Neural cell (in vitro differentiated cells): ENCODE measurements at regions not wholly inside any gene's neighbourhood (a gene's known extent, or its start where the extent isn't known, plus 50 kb on each side); places are given as distances from the start of the nearest gene placed in this dataset.

ENCODE experiments used
- H2AFZ ChIP-seq: fragments of 200-600, 300-800 bp; sonication (generic), shearing (Covaris generic); 2 replicates; pipeline ENCODE4 v1.6.0; 2014; ENCODE audit warnings: low read depth, mild to moderate bottlenecking, antibody characterized with exemption, low read length, moderate library complexity
- H3F3A ChIP-seq: fragments of 200-600 bp; shearing (Covaris generic); 2 replicates; pipeline ENCODE4 v1.6.1; 2016; ENCODE audit warnings: mild to moderate bottlenecking, moderate library complexity, mixed read lengths, antibody characterized with exemption, low read length; ENCODE audit not compliant: insufficient read depth, poor library complexity, severe bottlenecking
- H3K27ac ChIP-seq: fragments of 200-600, 300-800 bp; sonication (generic), shearing (Covaris generic); 2 replicates; pipeline ENCODE4 v1.5.1; 2014; ENCODE audit warnings: mild to moderate bottlenecking, low read length, moderate library complexity
- H3K27me3 ChIP-seq: fragments of 300-800, 200-600 bp; sonication (generic), shearing (Covaris generic); 2 replicates; pipeline ENCODE4 v1.6.0; 2014; ENCODE audit warnings: mild to moderate bottlenecking, low read depth, low read length, moderate library complexity; ENCODE audit not compliant: insufficient read depth
- H3K36me3 ChIP-seq: fragments of 300-800, 200-600 bp; sonication (generic), shearing (Covaris generic); 2 replicates; pipeline ENCODE4 v1.5.1; 2014; ENCODE audit warnings: mild to moderate bottlenecking, antibody characterized with exemption, low read length, moderate library complexity; ENCODE audit not compliant: insufficient read depth
- H3K4me2 ChIP-seq: fragments of 300-800, 200-600 bp; sonication (generic), shearing (Covaris generic); 2 replicates; pipeline ENCODE4 v1.6.0; 2014; ENCODE audit warnings: mild to moderate bottlenecking, low read length
- H3K4me3 ChIP-seq: fragments of 300-800, 200-600 bp; sonication (generic), shearing (Covaris generic); 2 replicates; pipeline ENCODE4 v1.5.1; 2014; ENCODE audit warnings: mild to moderate bottlenecking, low read length, moderate library complexity
- H3K79me2 ChIP-seq: fragments of 200-600 bp; shearing (Covaris generic); replicated peaks from 2 replicates; pipeline ENCODE4 v1.6.0; 2014; ENCODE audit warnings: mild to moderate bottlenecking, low read length, moderate library complexity; ENCODE audit not compliant: insufficient read depth
- H3K9ac ChIP-seq: fragments of 300-800, 200-600 bp; sonication (generic), shearing (Covaris generic); 2 replicates; pipeline ENCODE4 v1.6.1; 2016; ENCODE audit warnings: mild to moderate bottlenecking, low read length, mixed read lengths
- H3K9me2 ChIP-seq: fragments of 200-600 bp; shearing (Covaris generic); 2 replicates; pipeline ENCODE4 v1.6.1; 2016; ENCODE audit warnings: mild to moderate bottlenecking, low read length, mixed read lengths; ENCODE audit not compliant: insufficient read depth
- H3K9me3 ChIP-seq: fragments of 200-600, 300-800 bp; sonication (generic), shearing (Covaris generic); 2 replicates; pipeline ENCODE4 v1.6.1; 2016; ENCODE audit warnings: mild to moderate bottlenecking, mixed run types, low read length, moderate library complexity, mixed read lengths
- H4K20me1 ChIP-seq: fragments of 200-600 bp; shearing (Covaris generic); 2 replicates; pipeline ENCODE4 v1.6.1; 2016; ENCODE audit warnings: mild to moderate bottlenecking, mixed run types; ENCODE audit not compliant: insufficient read depth
- EP300 ChIP-seq: fragments of 450-650 bp; conservative IDR thresholded peaks from 2 replicates; pipeline ENCODE4 v1.6.1; 2014; ENCODE audit warnings: antibody characterized with exemption, mild to moderate bottlenecking, moderate library complexity; ENCODE audit not compliant: poor library complexity, severe bottlenecking
- EZH2 ChIP-seq: fragments of 200-600, 300-800 bp; shearing (Covaris generic), sonication (generic); IDR thresholded peaks from 2 replicates; pipeline ENCODE4 v1.6.1; 2014; ENCODE audit warnings: antibody characterized with exemption, low read length, borderline replicate concordance, mild to moderate bottlenecking; ENCODE audit not compliant: insufficient read depth, poor library complexity, severe bottlenecking
- MXI1 ChIP-seq: fragments of 450-650 bp; conservative IDR thresholded peaks from 2 replicates; pipeline ENCODE4 v1.6.1; 2014; ENCODE audit warnings: antibody characterized with exemption, mild to moderate bottlenecking; ENCODE audit not compliant: poor library complexity, severe bottlenecking
- POLR2AphosphoS5 ChIP-seq: IDR thresholded peaks from 2 replicates; pipeline ENCODE4 v1.6.1; 2012
- RAD21 ChIP-seq: fragments of 450-650 bp; conservative IDR thresholded peaks from 2 replicates; pipeline ENCODE4 v1.6.1; 2014; ENCODE audit warnings: antibody characterized with exemption, mild to moderate bottlenecking, moderate library complexity
- SMC3 ChIP-seq: fragments of 450-650 bp; conservative IDR thresholded peaks from 2 replicates; pipeline ENCODE4 v1.6.1; 2014; ENCODE audit warnings: antibody characterized with exemption, mild to moderate bottlenecking, moderate library complexity; ENCODE audit not compliant: poor library complexity
- TAF1 ChIP-seq: IDR thresholded peaks from 2 replicates; pipeline ENCODE4 v1.6.1; 2012; ENCODE audit warnings: low read depth
- TF ChIP-seq, protein P1 (sequence below): fragments of 450-650 bp; IDR thresholded peaks from 2 replicates; pipeline ENCODE4 v1.5.1; 2014; ENCODE audit warnings: antibody characterized with exemption, mild to moderate bottlenecking, moderate library complexity; ENCODE audit not compliant: poor library complexity, severe bottlenecking
- TF ChIP-seq, protein P2 (sequence below): IDR thresholded peaks from 2 replicates; pipeline ENCODE4 v1.6.1; 2012; ENCODE audit warnings: borderline replicate concordance

DNA sequence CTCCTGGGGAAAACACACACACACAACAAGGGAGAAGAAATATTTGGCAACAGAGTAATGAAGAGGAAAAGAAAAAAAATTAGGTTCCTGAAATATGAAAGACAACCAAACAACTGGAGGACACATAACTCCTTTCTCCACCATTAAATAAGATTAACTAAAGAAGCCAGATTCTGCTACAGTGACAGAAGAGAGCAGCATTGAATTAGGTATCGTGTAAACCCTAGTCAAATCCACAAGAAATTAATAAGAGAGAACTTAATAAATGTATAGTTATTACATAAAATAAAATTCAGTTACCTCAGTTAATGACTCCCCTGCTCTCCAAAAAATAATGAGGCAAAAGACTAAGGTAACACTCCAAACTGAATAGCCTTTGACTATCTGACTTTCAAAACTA is 306.7 kb downstream of the CRPPA start:
- no peaks in the 10 kb centered on the region for H3K79me2 ChIP-seq
- H2AFZ ChIP-seq = no peak overlapping the region
- no peaks in the 10 kb centered on the region for H3K27me3 ChIP-seq
- H3K9me2 ChIP-seq = no peaks in the 10 kb centered on the region
- no peaks in the 10 kb centered on the region for H3F3A ChIP-seq
- H4K20me1 ChIP-seq = no peaks in the 10 kb centered on the region
- no peaks in the 10 kb centered on the region for H3K36me3 ChIP-seq
- no peak overlapping the region for H3K27ac ChIP-seq
- H3K9me3 ChIP-seq = no peaks in the 10 kb centered on the region
- H3K4me2 ChIP-seq = no peak overlapping the region
- no peak overlapping the region for H3K9ac ChIP-seq
- no peak overlapping the region for H3K4me3 ChIP-seq
- TF ChIP-seq SMC3 (no peak), RAD21 (peak; percentile 45)
- TF ChIP-seq, protein P1, sequence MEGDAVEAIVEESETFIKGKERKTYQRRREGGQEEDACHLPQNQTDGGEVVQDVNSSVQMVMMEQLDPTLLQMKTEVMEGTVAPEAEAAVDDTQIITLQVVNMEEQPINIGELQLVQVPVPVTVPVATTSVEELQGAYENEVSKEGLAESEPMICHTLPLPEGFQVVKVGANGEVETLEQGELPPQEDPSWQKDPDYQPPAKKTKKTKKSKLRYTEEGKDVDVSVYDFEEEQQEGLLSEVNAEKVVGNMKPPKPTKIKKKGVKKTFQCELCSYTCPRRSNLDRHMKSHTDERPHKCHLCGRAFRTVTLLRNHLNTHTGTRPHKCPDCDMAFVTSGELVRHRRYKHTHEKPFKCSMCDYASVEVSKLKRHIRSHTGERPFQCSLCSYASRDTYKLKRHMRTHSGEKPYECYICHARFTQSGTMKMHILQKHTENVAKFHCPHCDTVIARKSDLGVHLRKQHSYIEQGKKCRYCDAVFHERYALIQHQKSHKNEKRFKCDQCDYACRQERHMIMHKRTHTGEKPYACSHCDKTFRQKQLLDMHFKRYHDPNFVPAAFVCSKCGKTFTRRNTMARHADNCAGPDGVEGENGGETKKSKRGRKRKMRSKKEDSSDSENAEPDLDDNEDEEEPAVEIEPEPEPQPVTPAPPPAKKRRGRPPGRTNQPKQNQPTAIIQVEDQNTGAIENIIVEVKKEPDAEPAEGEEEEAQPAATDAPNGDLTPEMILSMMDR = peak; percentile 32

DNA sequence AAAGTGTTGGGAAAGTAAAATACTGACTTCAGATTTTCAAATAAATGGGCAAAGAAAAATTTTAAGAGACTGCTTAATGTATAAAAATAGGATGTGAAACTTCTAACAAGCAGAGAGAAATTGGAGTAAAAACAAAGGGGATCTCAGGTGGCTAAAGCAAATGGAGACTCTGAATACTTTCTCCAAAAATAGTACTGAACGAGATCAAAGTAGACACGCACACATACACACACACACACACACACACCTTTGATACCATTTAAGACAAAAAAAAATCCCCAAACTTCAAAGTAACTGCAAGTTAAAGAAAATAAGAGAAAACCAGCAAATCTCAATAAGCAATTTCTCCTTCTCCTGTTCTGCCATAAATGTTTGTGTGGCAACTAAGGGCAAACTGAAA is 307.3 kb downstream of the CRPPA start:
- Histone ChIP-seq H2AFZ (no peak overlapping the region), H3K27me3 (no peaks in the 10 kb centered on the region), H3K4me2 (no peak overlapping the region), H3K9me2 (no peaks in the 10 kb centered on the region), H4K20me1 (no peaks in the 10 kb centered on the region), H3K79me2 (no peaks in the 10 kb centered on the region), H3K27ac (no peak overlapping the region), H3K36me3 (no peaks in the 10 kb centered on the region), H3K4me3 (no peak overlapping the region), H3K9ac (no peak overlapping the region), H3F3A (no peaks in the 10 kb centered on the region), H3K9me3 (no peaks in the 10 kb centered on the region)
- no peak for TF ChIP-seq EZH2
- no peak for TF ChIP-seq TAF1

DNA sequence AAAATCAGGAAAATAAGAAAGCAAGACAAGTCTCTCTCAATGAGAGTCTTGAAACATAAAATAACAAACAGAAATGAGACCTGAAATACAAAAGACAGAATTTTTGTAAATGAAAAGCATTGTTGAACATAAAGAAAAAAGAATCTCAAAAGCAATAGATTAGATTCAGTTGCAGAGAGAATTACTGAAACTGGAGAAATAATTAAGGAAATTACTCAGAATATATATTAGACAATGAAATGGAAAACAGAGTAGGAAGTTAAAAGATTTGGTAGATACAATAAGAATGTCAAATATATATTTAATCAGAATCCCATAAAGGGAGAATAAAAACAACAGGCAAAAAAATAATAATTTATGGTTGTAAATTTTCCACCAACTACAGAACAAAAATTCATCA is 308.3 kb downstream of the CRPPA start:
- Histone ChIP-seq H3K27me3 (no peaks in the 10 kb centered on the region), H3K4me2 (no peak overlapping the region)
- TF ChIP-seq MXI1 = no peak
- TF ChIP-seq EZH2 = no peak
- TF ChIP-seq, protein P2, sequence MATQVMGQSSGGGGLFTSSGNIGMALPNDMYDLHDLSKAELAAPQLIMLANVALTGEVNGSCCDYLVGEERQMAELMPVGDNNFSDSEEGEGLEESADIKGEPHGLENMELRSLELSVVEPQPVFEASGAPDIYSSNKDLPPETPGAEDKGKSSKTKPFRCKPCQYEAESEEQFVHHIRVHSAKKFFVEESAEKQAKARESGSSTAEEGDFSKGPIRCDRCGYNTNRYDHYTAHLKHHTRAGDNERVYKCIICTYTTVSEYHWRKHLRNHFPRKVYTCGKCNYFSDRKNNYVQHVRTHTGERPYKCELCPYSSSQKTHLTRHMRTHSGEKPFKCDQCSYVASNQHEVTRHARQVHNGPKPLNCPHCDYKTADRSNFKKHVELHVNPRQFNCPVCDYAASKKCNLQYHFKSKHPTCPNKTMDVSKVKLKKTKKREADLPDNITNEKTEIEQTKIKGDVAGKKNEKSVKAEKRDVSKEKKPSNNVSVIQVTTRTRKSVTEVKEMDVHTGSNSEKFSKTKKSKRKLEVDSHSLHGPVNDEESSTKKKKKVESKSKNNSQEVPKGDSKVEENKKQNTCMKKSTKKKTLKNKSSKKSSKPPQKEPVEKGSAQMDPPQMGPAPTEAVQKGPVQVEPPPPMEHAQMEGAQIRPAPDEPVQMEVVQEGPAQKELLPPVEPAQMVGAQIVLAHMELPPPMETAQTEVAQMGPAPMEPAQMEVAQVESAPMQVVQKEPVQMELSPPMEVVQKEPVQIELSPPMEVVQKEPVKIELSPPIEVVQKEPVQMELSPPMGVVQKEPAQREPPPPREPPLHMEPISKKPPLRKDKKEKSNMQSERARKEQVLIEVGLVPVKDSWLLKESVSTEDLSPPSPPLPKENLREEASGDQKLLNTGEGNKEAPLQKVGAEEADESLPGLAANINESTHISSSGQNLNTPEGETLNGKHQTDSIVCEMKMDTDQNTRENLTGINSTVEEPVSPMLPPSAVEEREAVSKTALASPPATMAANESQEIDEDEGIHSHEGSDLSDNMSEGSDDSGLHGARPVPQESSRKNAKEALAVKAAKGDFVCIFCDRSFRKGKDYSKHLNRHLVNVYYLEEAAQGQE = no peak
- TF ChIP-seq, protein P1 = no peak
- no peak for TF ChIP-seq SMC3
- TF ChIP-seq RAD21 = no peak
- TF ChIP-seq POLR2AphosphoS5 = no peak
- TF ChIP-seq EP300 = no peak

More for the DNA sequence above, 308.3 kb downstream of the CRPPA start:
- Histone ChIP-seq H3K27ac (no peak overlapping the region), H3F3A (no peaks in the 10 kb centered on the region), H3K79me2 (no peaks in the 10 kb centered on the region), H3K4me3 (no peak overlapping the region), H2AFZ (no peak overlapping the region), H3K9me3 (no peaks in the 10 kb centered on the region), H3K9ac (no peak overlapping the region), H3K36me3 (no peaks in the 10 kb centered on the region), H4K20me1 (no peaks in the 10 kb centered on the region), H3K9me2 (no peaks in the 10 kb centered on the region)
